ENCODE measurements at regions not wholly inside any gene's neighbourhood (a gene's known extent, or its start where the extent isn't known, plus 50 kb on each side); places are given as distances from the start of the nearest gene placed in this dataset.

- TF ChIP-seq CTCF (conservative IDR thresholded peaks at IDR 0.05; ENCODE audit: low read depth, low read length) = no peak
- no peak for DNase-seq (ENCODE audit: low read depth)
- no peak overlapping the region for H3K4me3 ChIP-seq (ENCODE audit: low read length)
These were observed 173.2 kb downstream of the DLEU7 start for GRCh38 chr13:50670272-50670671.

DNA sequence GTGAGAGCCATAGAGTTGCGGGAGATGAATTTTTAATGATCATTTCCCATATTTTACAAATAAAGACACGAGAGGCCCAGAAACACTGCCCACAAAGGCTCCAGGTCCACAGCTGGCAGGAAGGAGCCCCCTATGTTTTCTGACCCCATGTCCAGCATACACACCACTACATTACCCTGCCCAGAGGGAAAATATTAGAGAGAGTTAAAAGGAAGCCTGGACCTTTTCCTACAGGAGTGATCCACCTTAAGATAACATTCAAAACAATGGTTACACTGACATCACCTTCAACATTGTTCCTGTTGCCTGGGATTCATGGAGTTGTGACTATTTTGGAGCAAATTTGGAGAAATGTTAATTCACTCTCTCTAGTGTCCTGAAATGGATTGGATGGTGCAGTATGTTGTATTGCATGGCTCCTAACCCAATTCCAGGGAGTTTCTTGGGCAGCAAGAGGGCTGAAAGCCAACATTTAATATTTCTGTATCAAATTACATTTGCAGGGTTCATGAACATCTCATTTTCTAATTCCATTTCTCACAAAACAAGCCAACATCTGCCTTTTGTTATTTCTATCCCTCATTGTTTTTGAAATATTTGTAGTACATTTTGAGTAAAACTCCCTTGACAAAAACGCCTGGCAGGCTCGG is 172.5 kb downstream of the DLEU7 start:
- no peak for TF ChIP-seq CTCF (conservative IDR thresholded peaks at IDR 0.05; ENCODE audit: low read depth, low read length)
- DNase-seq (ENCODE audit: low read depth) = no peak
- H3K4me3 ChIP-seq (ENCODE audit: low read length) = no peak overlapping the region

DNA sequence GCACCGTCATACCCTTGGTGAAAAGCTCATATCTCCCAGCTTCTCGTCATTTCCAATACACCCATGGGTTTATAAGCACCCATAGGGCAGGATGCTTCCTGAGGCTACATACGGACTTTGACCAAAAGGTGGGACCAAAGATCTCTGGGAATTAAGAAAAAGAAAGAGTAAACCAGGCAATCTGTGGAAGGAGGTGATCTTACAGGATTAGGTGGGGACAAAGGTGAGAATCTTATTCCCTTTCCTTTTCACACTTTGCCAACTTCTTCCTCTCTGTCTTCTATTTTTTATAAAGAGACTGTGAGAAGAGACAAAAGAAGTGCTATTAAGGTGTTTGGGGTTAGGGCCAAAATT is 172.0 kb downstream of the DLEU7 start:
- TF ChIP-seq CTCF (conservative IDR thresholded peaks at IDR 0.05; ENCODE audit: low read depth, low read length) = no peak
- no peak for DNase-seq (ENCODE audit: low read depth)
- no peak overlapping the region for H3K4me3 ChIP-seq (ENCODE audit: low read length)

- no peak overlapping the region for H3K4me3 ChIP-seq (ENCODE audit: low read length)
- no peak for DNase-seq (ENCODE audit: low read depth)
- no peak for TF ChIP-seq CTCF (conservative IDR thresholded peaks at IDR 0.05; ENCODE audit: low read depth, low read length)
These were observed 171.5 kb downstream of the DLEU7 start for GRCh38 chr13:50672025-50672424.

DNA sequence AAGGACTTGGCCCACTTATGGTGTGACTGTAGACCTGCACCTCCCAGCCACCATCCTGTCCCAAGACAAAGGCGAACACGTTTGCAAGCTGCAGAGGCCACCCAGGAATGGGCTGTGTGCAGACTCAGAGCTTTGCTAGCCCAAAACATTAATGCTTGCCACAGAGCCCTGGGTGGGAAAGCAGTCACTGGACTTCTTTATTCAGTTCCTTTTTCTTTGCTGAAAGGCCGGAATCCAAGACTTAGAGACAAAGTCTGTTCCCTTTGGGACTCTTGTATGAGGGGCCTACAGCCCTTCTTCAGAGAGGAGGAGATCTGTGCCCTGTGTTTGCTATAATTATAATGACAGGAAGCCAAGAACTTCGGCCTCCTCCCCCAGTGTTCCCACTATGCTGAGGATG is 167.8 kb downstream of the DLEU7 start:
- no peak for TF ChIP-seq CTCF (conservative IDR thresholded peaks at IDR 0.05; ENCODE audit: low read depth, low read length)
- DNase-seq (ENCODE audit: low read depth) = no peak
- H3K4me3 ChIP-seq (ENCODE audit: low read length) = no peak overlapping the region

DNA sequence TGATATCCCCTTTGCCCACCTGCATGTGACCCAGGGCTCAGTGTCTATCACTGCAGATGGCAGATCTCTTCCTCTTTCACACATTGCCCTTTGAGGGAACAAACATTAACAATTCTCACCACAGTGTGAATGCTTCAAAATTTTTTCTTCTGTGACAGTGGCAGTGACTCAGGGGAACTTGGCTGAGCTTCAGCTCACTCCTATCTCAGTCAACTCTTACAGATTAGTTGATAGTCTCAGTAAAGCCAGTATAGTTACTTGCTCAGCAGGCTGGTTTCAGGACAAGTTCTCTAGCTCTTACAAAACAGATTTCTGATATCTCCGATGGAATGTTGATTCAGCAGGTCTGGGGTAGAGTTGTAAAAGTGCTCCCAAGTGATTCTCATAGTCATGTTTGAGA is 166.9 kb downstream of the DLEU7 start:
- no peak overlapping the region for H3K4me3 ChIP-seq (ENCODE audit: low read length)
- peak; percentile 62 for DNase-seq (ENCODE audit: low read depth)
- no peak for TF ChIP-seq CTCF (conservative IDR thresholded peaks at IDR 0.05; ENCODE audit: low read depth, low read length)

DNA sequence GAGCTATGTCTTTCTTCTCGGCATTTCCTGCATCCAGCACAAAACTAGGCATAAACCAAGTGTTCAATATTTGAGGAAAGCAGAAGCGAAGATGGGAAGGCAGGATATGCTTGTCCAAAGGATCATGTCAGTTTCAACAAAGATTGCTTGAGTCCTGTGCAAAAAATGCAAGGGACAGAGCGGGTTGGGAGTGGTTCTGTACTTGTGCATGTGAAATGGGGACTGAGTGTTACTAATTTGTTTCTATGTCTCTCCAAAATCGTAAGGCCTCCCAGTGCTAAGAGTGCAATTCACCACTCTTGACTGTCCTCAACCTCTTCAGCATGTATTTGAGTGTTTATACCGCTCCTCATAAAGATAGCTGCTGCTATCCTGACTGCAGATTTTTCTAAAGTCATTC is 166.2 kb downstream of the DLEU7 start:
- no peak for DNase-seq (ENCODE audit: low read depth)
- H3K4me3 ChIP-seq (ENCODE audit: low read length) = no peak overlapping the region
- no peak for TF ChIP-seq CTCF (conservative IDR thresholded peaks at IDR 0.05; ENCODE audit: low read depth, low read length)
